Effector memory CD4-positive, alpha-beta T cell (primary cell): ENCODE measurements at regions not wholly inside any gene's neighbourhood (a gene's known extent, or its start where the extent isn't known, plus 50 kb on each side); places are given as distances from the start of the nearest gene placed in this dataset.

Experiments
- DNase-seq, 3 donors: peaks; one replicate each; pipeline ENCODE4 v3.0.0-alpha.2; 2020
- H3K27ac ChIP-seq: 2 replicates; pipeline ENCODE4 v1.7.0; 2013; ENCODE audit warnings: mild to moderate bottlenecking, low read length, moderate library complexity; ENCODE audit not compliant: insufficient read depth, poor library complexity, severe bottlenecking
- H3K27me3 ChIP-seq: replicated peaks from 2 replicates; pipeline ENCODE4 v1.7.0; 2013; ENCODE audit warnings: mild to moderate bottlenecking, low read length; ENCODE audit not compliant: insufficient read depth, control insufficient read depth, poor library complexity, severe bottlenecking
- H3K36me3 ChIP-seq: 2 replicates; pipeline ENCODE4 v1.7.0; 2013; ENCODE audit warnings: mild to moderate bottlenecking, low read length, moderate library complexity; ENCODE audit not compliant: control insufficient read depth, insufficient read depth
- H3K4me1 ChIP-seq: 2 replicates; pipeline ENCODE4 v1.7.0; 2013; ENCODE audit warnings: low read length, mild to moderate bottlenecking; ENCODE audit not compliant: control insufficient read depth, insufficient read depth, poor library complexity, severe bottlenecking
- H3K4me3 ChIP-seq: 2 replicates; pipeline ENCODE4 v1.7.0; 2013; ENCODE audit warnings: low read length, low read depth, mild to moderate bottlenecking; ENCODE audit not compliant: insufficient read depth, poor library complexity, severe bottlenecking
- H3K9me3 ChIP-seq: 2 replicates; pipeline ENCODE4 v1.7.0; 2013; ENCODE audit warnings: mild to moderate bottlenecking, low read length, moderate library complexity; ENCODE audit not compliant: control insufficient read depth

DNA sequence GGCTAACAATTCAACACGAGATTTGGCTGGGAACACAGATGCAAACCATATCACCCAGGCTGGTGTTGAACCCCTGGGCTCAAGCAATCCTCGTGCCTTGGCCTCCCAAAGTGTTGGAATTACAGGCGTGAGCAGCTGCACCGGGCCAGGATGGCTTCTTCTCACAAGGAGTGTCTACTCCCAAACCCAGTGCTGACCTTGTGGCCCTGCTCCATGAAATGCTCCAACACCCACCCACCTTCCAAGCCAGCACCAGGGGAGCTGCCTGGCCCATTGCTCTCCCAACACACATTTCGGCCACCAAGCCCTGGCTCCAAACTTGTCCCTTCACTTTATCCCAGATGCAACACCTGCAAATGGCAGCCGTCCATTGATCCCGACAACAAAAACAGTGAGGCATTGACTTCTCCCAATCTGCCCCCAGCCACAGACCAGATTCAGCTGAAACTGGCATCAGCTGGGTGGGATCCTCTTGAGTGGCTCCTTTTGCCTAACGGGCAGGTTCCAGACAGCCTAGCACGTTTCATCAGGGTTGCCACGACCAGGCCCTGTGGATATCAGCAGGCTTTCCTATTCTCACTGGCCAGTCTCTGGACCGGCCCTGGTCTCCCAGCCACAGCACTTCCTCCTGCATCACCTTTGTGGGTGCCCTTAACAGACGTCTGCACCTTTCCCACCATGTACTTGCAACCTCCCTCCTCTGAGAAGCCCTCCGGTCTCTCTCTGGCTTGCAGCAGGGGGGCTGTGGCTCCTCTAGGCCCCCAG is 105.7 kb upstream of the CARD11 start:
- no peak overlapping the region for H3K27ac ChIP-seq
- no peaks in the 10 kb centered on the region for H3K9me3 ChIP-seq
- H3K4me3 ChIP-seq: no peak overlapping the region
- H3K36me3 ChIP-seq: no peaks in the 10 kb centered on the region
- H3K4me1 ChIP-seq: no peaks in the 10 kb centered on the region
- DNase-seq: no peak
- no peaks in the 10 kb centered on the region for H3K27me3 ChIP-seq

DNA sequence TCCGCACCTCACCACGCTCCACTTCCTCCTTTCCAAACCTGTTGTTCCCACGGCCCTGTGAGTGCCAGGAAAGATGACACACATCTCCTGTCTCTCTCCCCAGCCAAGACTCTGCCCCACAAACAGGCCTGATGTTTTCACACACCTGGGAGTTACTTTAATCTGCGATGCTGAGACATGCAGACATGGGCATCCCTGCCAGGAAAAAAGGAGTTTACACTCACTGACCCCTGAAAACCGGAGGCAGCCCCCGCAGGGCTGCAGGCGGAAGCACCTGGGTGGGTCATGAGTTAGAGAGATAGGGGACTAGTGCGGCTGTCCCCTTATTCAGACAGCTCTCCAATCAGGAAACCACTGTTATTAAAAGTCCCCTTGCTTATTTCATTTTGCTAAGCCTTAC is 106.4 kb upstream of the CARD11 start:
- no peaks in the 10 kb centered on the region for H3K4me1 ChIP-seq
- H3K4me3 ChIP-seq: no peak overlapping the region
- no peaks in the 10 kb centered on the region for H3K36me3 ChIP-seq
- H3K9me3 ChIP-seq: no peaks in the 10 kb centered on the region
- no peak overlapping the region for H3K27ac ChIP-seq
- H3K27me3 ChIP-seq: no peaks in the 10 kb centered on the region
- no peak for DNase-seq

DNA sequence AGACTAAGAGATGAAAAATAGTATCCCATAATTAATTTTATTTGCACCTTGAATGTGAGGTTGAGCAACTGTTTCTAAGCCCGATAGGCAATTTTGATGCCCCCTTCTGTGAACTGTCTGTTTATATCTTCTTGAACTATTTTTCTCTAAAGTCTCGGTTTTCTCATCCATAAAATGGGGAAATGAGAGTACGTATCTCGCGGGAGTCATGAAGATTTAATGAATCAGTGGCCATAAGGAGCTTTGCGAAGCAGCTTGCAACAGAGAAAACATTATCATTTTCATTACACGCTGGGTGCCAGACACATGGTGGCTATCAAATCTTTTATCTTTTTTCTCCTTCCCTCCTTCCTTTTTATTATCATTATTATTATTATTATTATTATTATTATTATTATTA is 108.1 kb upstream of the CARD11 start:
- Histone ChIP-seq H3K27ac (no peak overlapping the region), H3K4me1 (no peaks in the 10 kb centered on the region), H3K4me3 (no peak overlapping the region), H3K27me3 (no peaks in the 10 kb centered on the region), H3K9me3 (no peaks in the 10 kb centered on the region), H3K36me3 (no peaks in the 10 kb centered on the region)
- no peak for DNase-seq

DNA sequence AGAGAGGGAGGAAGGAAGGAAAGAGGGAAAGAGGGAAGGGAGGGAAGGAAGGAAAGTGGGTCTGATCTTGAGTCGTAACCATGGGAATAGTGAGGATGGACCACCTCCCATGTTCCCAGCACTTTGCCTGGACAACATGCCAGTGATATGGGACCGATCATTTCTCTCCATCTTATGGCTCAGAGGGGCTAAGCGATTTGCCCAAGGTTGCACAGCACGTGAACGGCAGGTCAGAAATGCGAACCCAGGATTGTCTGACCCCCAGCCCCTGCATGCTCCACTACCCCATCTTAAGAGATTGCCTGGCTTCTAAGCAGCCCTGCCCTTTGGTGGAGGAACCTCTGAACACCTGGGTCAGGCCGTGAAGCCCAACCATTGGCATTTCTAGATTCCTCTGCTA is 109.0 kb upstream of the CARD11 start:
- no peak overlapping the region for H3K4me3 ChIP-seq
- no peak overlapping the region for H3K27ac ChIP-seq
- no peaks in the 10 kb centered on the region for H3K4me1 ChIP-seq
- no peaks in the 10 kb centered on the region for H3K27me3 ChIP-seq
- no peaks in the 10 kb centered on the region for H3K9me3 ChIP-seq
- no peak for DNase-seq
- no peaks in the 10 kb centered on the region for H3K36me3 ChIP-seq

DNA sequence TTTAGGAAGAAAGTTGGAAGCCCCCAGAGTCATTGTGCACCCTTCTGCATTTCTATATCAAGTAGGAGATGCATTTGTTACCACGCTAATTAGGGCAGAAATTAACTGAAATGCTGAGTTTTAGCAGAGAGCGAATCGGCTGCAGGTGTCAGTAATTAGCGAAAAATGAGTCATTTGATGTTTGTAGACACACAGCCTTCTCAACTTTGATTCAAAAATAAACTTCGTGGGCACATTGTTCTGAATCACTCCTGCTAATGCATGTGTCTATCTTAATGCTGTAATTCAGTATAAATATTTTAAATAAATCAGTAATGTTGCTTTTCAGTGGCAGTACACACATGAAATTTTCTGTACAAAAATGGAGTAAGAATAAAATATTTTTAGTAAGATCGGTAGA is 109.5 kb upstream of the CARD11 start:
- no peaks in the 10 kb centered on the region for H3K4me1 ChIP-seq
- H3K27ac ChIP-seq: no peak overlapping the region
- H3K36me3 ChIP-seq: no peaks in the 10 kb centered on the region
- H3K4me3 ChIP-seq: no peak overlapping the region
- H3K27me3 ChIP-seq: no peaks in the 10 kb centered on the region
- H3K9me3 ChIP-seq: no peaks in the 10 kb centered on the region
- DNase-seq: no peak

DNA sequence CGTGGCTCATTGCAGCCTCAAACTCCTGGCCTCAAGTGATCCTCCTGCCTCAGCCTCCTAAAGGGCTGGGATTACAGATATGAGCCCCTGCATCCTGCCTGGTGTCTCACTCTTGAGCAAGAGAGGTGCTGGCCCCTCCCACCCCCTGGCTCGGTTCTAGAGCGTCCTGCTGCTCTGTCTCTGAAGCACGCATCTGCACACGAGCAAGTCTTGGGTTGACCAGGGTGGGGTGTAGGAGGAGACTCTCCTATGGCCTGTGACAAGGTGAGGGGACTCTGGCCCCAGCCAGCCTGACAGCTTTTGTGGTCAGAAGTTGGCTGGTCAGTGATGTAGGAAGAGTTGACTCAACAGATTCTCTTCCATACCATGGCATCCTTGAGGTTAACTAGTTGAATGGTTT is 110.7 kb upstream of the CARD11 start:
- Histone ChIP-seq H3K27ac (no peak overlapping the region), H3K4me3 (no peak overlapping the region), H3K36me3 (no peaks in the 10 kb centered on the region), H3K9me3 (no peaks in the 10 kb centered on the region), H3K4me1 (no peaks in the 10 kb centered on the region), H3K27me3 (peaks cover 5% of the 10 kb centered on the region)
- DNase-seq: no peak

DNA sequence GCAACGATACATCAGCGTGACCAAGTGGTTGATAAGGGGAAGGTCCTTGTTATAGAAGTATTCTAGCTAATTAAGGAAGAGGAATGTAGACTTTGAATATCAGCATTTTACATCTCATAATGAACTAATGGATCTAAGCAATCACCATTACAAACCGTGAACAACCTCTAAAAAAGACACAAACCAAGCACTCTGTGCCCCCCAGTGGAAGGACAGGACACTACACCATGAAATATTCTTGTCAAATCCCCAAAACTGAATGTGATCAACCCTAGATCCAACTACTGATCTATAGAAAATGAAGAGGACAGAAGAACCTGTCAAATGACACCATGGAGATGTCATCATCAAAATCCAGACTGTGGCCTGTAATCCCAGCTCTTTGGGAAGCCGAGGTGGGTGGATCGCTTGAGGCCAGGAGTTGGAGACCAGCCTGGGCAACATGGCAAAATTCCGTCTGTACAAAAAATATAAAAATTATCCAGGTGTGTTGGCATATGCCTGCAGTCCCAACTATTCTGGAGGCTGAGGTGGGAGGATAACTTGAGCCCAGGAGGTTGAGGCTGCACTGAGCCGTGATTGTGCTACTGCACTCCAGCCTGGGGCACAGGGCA is 111.3 kb upstream of the CARD11 start:
- peak; percentile 16 to 44 (median 20) for DNase-seq
- peaks cover 5% of the 10 kb centered on the region for H3K27me3 ChIP-seq
- no peaks in the 10 kb centered on the region for H3K36me3 ChIP-seq

DNA sequence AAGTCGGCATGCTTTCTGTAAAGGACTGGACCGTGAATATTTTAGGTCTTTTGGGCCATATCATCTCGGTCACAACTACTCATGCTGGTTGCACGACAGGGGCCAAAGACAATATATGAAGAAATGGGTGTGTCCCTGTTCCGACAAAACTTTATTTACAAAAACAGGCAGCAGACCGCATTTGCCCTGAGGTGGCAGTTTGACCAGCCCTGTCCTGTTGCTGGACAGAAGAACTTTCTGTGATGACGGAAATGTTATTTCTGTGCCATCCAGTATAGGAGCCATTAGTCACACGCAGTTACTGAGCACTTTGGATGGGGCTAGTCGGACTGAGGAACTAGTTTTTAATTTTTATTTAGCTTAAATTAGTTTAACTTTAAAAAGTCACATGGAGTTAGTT is 112.8 kb upstream of the CARD11 start:
- no peaks in the 10 kb centered on the region for H3K36me3 ChIP-seq
- no peak overlapping the region for H3K27ac ChIP-seq
- no peak for DNase-seq
- no peaks in the 10 kb centered on the region for H3K4me1 ChIP-seq
- no peak overlapping the region for H3K4me3 ChIP-seq
- no peaks in the 10 kb centered on the region for H3K9me3 ChIP-seq
- peaks cover 5% of the 10 kb centered on the region for H3K27me3 ChIP-seq

More for the DNA sequence above, 111.3 kb upstream of the CARD11 start:
- Histone ChIP-seq H3K4me1 (no peaks in the 10 kb centered on the region), H3K9me3 (no peaks in the 10 kb centered on the region), H3K27ac (no peak overlapping the region), H3K4me3 (no peak overlapping the region)

DNA sequence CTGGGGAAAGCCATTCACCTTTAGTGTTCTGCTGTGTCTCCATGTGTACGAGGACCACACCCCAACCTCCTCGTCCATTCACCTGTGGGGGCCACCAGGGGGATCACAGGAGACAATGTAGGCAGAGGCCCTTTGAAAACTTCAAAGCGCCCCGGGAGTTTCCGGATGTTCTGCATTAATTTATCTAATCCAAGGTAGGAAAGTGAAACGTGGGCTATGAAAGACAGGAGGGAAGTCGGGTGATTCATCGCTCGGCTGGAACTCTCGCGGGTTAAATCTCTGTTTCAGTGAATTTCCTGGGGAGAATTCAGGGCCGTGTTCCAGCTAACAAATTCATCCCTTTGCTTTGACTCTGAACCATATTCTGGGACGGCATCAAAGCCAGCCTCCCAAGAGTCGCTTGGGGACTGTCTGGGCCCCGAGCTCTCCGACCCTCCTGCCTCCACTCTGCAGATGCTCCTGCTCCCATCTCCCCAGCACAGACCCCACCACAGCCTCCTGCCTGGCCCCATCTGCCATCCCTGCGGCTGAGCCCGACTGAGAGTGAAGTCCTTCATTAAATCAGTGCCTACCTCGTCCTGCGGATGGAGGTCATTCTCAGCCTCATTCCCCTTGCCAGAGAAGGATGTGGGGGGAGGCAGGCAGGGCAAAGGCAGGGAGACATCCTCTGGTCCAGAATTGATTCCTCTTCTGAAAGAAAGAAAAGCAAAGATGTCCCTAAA is 114.1 kb upstream of the CARD11 start:
- no peaks in the 10 kb centered on the region for H3K4me1 ChIP-seq
- no peak overlapping the region for H3K4me3 ChIP-seq
- no peak overlapping the region for H3K27ac ChIP-seq
- no peaks in the 10 kb centered on the region for H3K9me3 ChIP-seq
- H3K27me3 ChIP-seq: peaks cover 5% of the 10 kb centered on the region
- DNase-seq: no peak
- H3K36me3 ChIP-seq: no peaks in the 10 kb centered on the region

DNA sequence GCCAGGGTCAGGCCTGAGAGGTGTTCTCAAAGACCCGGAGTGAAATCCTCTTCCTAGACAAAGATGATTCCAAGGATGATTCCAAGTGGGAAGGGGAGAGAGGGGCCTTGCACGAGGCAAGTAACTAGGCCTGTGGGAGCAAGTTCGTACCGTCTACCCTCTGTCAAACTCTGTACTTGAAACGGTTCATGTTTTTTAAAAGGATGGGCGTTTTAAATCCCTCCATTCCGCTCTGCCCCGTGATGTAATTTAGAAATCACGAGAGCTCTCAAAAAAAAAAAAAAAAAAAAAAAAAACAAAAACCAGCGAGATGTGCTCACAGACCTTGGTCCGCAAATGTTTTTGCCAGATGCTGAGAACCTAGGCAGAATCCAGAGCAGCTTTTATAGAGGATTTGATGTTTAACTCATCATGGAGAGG is 114.7 kb upstream of the CARD11 start:
- no peak overlapping the region for H3K4me3 ChIP-seq
- no peak for DNase-seq

More for the DNA sequence above, 114.7 kb upstream of the CARD11 start:
- H3K27ac ChIP-seq: no peak overlapping the region
- no peaks in the 10 kb centered on the region for H3K9me3 ChIP-seq
- no peaks in the 10 kb centered on the region for H3K36me3 ChIP-seq
- peaks cover 5% of the 10 kb centered on the region for H3K27me3 ChIP-seq
- no peaks in the 10 kb centered on the region for H3K4me1 ChIP-seq
